Neural crest cell (in vitro differentiated cells): ENCODE measurements at regions not wholly inside any gene's neighbourhood (a gene's known extent, or its start where the extent isn't known, plus 50 kb on each side); places are given as distances from the start of the nearest gene placed in this dataset.

Experiments used
- DNase-seq: peaks from one replicate; pipeline ENCODE4 v3.0.0; 2021; ENCODE audit warnings: low read depth, mixed read lengths, low spot score
- H3K27ac Mint-ChIP-seq: one replicate; pipeline ENCODE4 v1.8.0; 2021; ENCODE audit warnings: mild to moderate bottlenecking, mixed read lengths; ENCODE audit not compliant: unreplicated experiment
- H3K27me3 Mint-ChIP-seq: 2 replicates; pipeline ENCODE4 v1.8.0; 2021; ENCODE audit warnings: low read depth, mild to moderate bottlenecking, mixed read lengths
- H3K36me3 Mint-ChIP-seq: 2 replicates; pipeline ENCODE4 v1.8.0; 2021; ENCODE audit warnings: low read depth, mild to moderate bottlenecking, mixed read lengths
- H3K4me1 Mint-ChIP-seq: 2 replicates; pipeline ENCODE4 v1.8.0; 2021; ENCODE audit warnings: mixed read lengths
- H3K4me3 Mint-ChIP-seq: one replicate; pipeline ENCODE4 v1.8.0; 2021; ENCODE audit warnings: mild to moderate bottlenecking, mixed read lengths
- H3K9me3 Mint-ChIP-seq: 2 replicates; pipeline ENCODE4 v1.8.0; 2021; ENCODE audit warnings: mixed read lengths
- TF ChIP-seq, protein P1 (sequence below): fragments of 200-600 bp; sonication (generic); conservative IDR thresholded peaks from 2 replicates; pipeline ENCODE4 v1.5.0; 2021; ENCODE audit warnings: antibody characterized with exemption, mild to moderate bottlenecking

DNA sequence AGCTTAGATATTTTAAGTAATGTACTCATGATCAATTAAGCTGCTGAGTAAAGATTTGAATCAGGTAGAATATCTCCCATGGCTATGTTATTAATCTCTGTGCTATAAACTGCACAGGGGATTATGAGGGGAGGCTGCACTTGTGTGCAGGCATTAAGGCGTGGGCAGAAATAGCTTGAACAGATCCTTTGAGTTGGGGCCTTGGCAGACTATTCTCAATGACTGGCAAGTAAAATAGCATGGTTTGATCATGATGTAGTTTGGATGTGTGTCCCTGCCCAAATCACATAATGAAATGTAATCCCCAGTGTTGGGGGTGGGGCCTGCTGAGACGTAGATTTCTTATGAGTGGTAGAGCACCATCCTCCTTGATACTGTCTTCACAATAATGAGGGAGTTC lies 220.3 kb downstream of the PLPP3 start:
- TF ChIP-seq, protein P1, sequence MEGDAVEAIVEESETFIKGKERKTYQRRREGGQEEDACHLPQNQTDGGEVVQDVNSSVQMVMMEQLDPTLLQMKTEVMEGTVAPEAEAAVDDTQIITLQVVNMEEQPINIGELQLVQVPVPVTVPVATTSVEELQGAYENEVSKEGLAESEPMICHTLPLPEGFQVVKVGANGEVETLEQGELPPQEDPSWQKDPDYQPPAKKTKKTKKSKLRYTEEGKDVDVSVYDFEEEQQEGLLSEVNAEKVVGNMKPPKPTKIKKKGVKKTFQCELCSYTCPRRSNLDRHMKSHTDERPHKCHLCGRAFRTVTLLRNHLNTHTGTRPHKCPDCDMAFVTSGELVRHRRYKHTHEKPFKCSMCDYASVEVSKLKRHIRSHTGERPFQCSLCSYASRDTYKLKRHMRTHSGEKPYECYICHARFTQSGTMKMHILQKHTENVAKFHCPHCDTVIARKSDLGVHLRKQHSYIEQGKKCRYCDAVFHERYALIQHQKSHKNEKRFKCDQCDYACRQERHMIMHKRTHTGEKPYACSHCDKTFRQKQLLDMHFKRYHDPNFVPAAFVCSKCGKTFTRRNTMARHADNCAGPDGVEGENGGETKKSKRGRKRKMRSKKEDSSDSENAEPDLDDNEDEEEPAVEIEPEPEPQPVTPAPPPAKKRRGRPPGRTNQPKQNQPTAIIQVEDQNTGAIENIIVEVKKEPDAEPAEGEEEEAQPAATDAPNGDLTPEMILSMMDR: no peak
- no peak for DNase-seq
- no peaks in the 10 kb centered on the region for H3K9me3 Mint-ChIP-seq
- H3K36me3 Mint-ChIP-seq: no peaks in the 10 kb centered on the region
- H3K27me3 Mint-ChIP-seq: no peaks in the 10 kb centered on the region
- H3K4me1 Mint-ChIP-seq: peaks cover 40% of the 10 kb centered on the region
- H3K27ac Mint-ChIP-seq: no peak overlapping the region
- H3K4me3 Mint-ChIP-seq: no peak overlapping the region

DNA sequence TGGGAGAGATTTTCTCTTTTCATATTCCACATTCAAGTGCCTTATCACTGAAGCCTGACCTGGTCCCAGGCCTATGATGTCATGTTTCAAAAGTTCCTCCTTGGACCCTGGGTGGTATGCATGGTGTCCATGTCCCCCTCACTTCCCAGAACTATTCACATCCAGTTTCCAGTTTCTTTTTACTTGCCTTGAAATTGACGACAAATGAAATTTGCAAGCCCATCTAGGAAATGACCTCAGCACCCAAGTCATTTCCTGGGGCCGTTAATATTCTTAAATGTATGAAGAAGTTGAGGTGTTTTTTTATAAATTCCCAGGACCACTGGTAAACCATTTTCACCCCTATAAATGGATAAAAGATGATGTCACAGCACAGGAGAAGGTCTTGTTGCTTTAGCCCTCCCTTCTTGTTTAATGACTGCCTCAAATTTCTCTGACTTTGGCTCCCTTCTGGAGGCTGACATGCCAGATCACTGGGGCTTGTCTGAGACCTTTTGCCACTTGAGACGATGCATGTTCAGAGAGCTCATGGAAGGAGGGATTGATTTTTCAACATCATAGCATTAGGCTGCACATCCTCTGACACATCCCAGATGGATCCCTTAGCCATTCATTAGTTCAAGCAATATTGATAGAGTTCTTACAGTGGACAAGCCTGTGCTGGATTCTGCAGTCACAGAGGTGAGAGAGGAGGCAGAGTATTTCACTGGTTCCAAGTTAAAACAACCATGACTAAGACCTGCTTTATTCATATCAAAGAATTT lies 221.3 kb downstream of the PLPP3 start:
- H3K9me3 Mint-ChIP-seq: no peaks in the 10 kb centered on the region
- DNase-seq: no peak
- H3K27ac Mint-ChIP-seq: no peak overlapping the region
- no peak overlapping the region for H3K4me3 Mint-ChIP-seq
- TF ChIP-seq, protein P1: no peak
- H3K4me1 Mint-ChIP-seq: peaks cover 30% of the 10 kb centered on the region
- H3K36me3 Mint-ChIP-seq: no peaks in the 10 kb centered on the region
- no peaks in the 10 kb centered on the region for H3K27me3 Mint-ChIP-seq

DNA sequence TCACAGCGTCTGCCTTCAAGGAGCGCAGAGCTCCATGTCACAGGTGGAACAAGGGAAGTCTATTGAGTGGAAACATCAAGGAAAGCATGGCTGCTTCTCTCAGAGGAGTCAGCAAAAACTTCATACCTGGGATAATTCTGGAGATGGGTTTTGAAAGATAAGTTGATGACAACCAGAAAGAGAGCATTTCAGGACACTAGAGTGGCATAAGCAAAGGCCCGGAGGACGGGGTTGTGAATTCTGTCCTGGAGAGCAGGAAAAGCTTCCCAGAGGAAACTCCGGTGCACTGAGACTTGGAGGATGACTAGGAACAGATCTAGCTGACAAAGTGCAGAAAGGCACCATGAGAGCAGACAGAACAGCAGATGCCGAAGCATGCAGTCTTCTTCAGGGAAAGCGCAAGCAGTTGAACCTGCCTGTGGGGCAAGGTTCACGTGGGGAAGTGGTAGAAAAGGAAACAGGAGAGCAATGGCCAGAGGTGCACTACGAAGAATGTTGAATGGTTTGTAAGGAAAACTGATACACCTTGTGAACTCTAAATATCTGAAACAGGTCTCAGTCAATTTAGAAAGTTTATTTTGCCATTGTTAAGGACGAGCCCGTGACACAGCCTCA lies 222.9 kb downstream of the PLPP3 start:
- H3K4me1 Mint-ChIP-seq: peaks cover 18% of the 10 kb centered on the region
- H3K9me3 Mint-ChIP-seq: no peaks in the 10 kb centered on the region
- H3K27me3 Mint-ChIP-seq: no peaks in the 10 kb centered on the region
- no peak for DNase-seq
- no peak overlapping the region for H3K27ac Mint-ChIP-seq
- no peaks in the 10 kb centered on the region for H3K36me3 Mint-ChIP-seq
- H3K4me3 Mint-ChIP-seq: no peak overlapping the region
- TF ChIP-seq, protein P1: no peak

DNA sequence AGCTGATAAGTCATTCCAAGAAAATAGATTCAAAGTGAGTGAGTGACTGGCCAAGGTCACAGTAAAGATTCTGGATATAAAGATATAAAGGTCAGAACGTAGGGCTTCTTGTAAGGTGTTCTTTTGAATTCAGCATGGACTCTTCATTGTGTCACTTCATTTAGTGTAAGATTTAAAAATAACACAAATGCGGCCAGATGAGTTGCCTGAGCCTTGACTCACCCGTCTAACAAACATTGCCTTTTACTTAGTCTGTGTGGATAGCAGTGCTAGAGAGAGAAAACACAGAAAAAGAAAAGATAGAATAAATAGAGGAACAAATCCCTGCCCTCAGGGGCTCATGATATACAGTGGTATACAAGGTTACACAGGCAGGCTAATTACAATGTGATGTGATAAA lies 223.4 kb downstream of the PLPP3 start:
- Mint-ChIP-seq H3K27me3 (no peaks in the 10 kb centered on the region), H3K27ac (no peak overlapping the region), H3K4me1 (peaks cover 18% of the 10 kb centered on the region), H3K4me3 (no peak overlapping the region), H3K9me3 (no peaks in the 10 kb centered on the region), H3K36me3 (no peaks in the 10 kb centered on the region)
- TF ChIP-seq, protein P1: no peak
- no peak for DNase-seq

DNA sequence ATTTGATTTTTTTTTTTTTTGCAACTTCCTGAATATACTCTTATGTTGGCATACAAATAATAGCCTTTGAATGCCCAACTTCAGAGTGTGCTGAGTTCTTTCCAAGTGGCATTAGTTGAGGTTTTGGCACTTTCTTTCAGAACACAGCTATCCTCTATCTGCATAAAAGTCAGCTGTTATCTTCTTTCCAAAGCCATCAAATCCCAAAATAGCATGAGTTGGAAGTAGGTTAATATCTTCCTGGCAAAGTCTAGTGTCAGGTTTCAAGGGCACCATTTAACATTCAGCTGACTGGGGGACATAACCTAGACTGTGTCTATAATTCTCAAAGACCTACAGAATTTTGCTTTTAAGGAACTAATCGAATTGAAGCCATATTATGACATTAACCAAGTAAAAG lies 223.9 kb downstream of the PLPP3 start:
- H3K36me3 Mint-ChIP-seq: no peaks in the 10 kb centered on the region
- H3K4me1 Mint-ChIP-seq: peaks cover 18% of the 10 kb centered on the region
- TF ChIP-seq, protein P1: no peak
- DNase-seq: no peak
- no peak overlapping the region for H3K4me3 Mint-ChIP-seq
- no peaks in the 10 kb centered on the region for H3K9me3 Mint-ChIP-seq
- H3K27me3 Mint-ChIP-seq: no peaks in the 10 kb centered on the region
- H3K27ac Mint-ChIP-seq: no peak overlapping the region
